ENCODE measurements at regions not wholly inside any gene's neighbourhood (a gene's known extent, or its start where the extent isn't known, plus 50 kb on each side); places are given as distances from the start of the nearest gene placed in this dataset.

- no peak for TF ChIP-seq ZNF462 (CRISPR knock-in tag; IDR thresholded peaks at IDR 0.05)
- TF ChIP-seq EZH2 (IDR thresholded peaks at IDR 0.05; ENCODE audit: low read depth, unreplicated experiment) = no peak
- TF ChIP-seq JUNB (IDR thresholded peaks at IDR 0.05; ENCODE audit: unreplicated experiment) = no peak
- no peak for TF ChIP-seq POLR2AphosphoS5 (IDR thresholded peaks at IDR 0.05; ENCODE audit: low read depth)
- TF ChIP-seq CREB1 (CRISPR knock-in tag; IDR thresholded peaks at IDR 0.05; ENCODE audit: low read depth) = no peak
- no peak for TF ChIP-seq ZNF331 (CRISPR knock-in tag; IDR thresholded peaks at IDR 0.05; ENCODE audit: low read depth)
- TF ChIP-seq ETS1 (IDR thresholded peaks at IDR 0.05) = no peak
- no peak for TF ChIP-seq REST (IDR thresholded peaks at IDR 0.05; ENCODE audit: unreplicated experiment)
- TF ChIP-seq ZNF114 (CRISPR knock-in tag; IDR thresholded peaks at IDR 0.05) = no peak
- TF ChIP-seq NANOG (IDR thresholded peaks at IDR 0.05; ENCODE audit: borderline replicate concordance) = no peak
Measured at GRCh38 chr4:29734343-29735213, 985.6 kb upstream of the PCDH7 start (continued).
